CD4-positive, alpha-beta T cell treated with Interleukin-6 at 100 ng/mL for 8 hours (primary cell): ENCODE measurements at regions not wholly inside any gene's neighbourhood (a gene's known extent, or its start where the extent isn't known, plus 50 kb on each side); places are given as distances from the start of the nearest gene placed in this dataset.
"Not testable (repeated sequence)": the region's sequence is repeated elsewhere in the genome, so short reads cannot be mapped to it uniquely, and the experiment has no call there.

ENCODE experiments used
- DNase-seq: peaks from one replicate; pipeline ENCODE4 v3.0.0-alpha.2; 2020; ENCODE audit warnings: mixed read lengths, low spot score

GRCh38 chr2:72078773-72079172 is 68.9 kb downstream of the CYP26B1 start:
- no peak for DNase-seq

- no peak for DNase-seq
Observed at GRCh38 chr2:72077702-72078169, 69.9 kb downstream of the CYP26B1 start.

- not testable (repeated sequence) for DNase-seq
Observed at GRCh38 chr2:72073373-72073772, 74.3 kb downstream of the CYP26B1 start.

- DNase-seq, result not testable (repeated sequence)
Observed at GRCh38 chr2:72064197-72064596, 83.5 kb downstream of the CYP26B1 start.

GRCh38 chr2:72062336-72062735 is 85.3 kb downstream of the CYP26B1 start:
- DNase-seq, result no peak

- no peak for DNase-seq
Observed at GRCh38 chr2:72057308-72057707, 90.4 kb downstream of the CYP26B1 start.

GRCh38 chr2:72051971-72052505 is 95.6 kb downstream of the CYP26B1 start:
- DNase-seq, result no peak

GRCh38 chr2:72051204-72051603 is 96.5 kb downstream of the CYP26B1 start:
- no peak for DNase-seq

GRCh38 chr2:72050734-72051133 is 96.9 kb downstream of the CYP26B1 start:
- no peak for DNase-seq

- DNase-seq, result no peak
Observed at GRCh38 chr2:72048881-72049477, 98.7 kb downstream of the CYP26B1 start.

GRCh38 chr2:72043985-72044384 is 103.7 kb downstream of the CYP26B1 start:
- no peak for DNase-seq

GRCh38 chr2:72041638-72042111 is 106.0 kb downstream of the CYP26B1 start:
- DNase-seq, result no peak

- no peak for DNase-seq
Observed at GRCh38 chr2:72040629-72041571, 106.8 kb downstream of the CYP26B1 start.

GRCh38 chr2:72038524-72038923 is 109.1 kb downstream of the CYP26B1 start:
- DNase-seq, result no peak

- DNase-seq, result no peak
Observed at GRCh38 chr2:72037261-72037666, 110.4 kb downstream of the CYP26B1 start.

- no peak for DNase-seq
Observed at GRCh38 chr2:72036595-72036994, 111.1 kb downstream of the CYP26B1 start.

GRCh38 chr2:72036173-72036545 is 111.5 kb downstream of the CYP26B1 start:
- no peak for DNase-seq

GRCh38 chr2:72035518-72036172 is 112.0 kb downstream of the CYP26B1 start:
- no peak for DNase-seq

GRCh38 chr2:72034353-72035095 is 113.1 kb downstream of the CYP26B1 start:
- DNase-seq, result no peak

GRCh38 chr2:72033636-72034035 is 114.0 kb downstream of the CYP26B1 start:
- DNase-seq, result no peak

- no peak for DNase-seq
Observed at GRCh38 chr2:72032481-72033041, 115.1 kb downstream of the CYP26B1 start.
